ENCODE measurements at regions not wholly inside any gene's neighbourhood (a gene's known extent, or its start where the extent isn't known, plus 50 kb on each side); places are given as distances from the start of the nearest gene placed in this dataset.

DNA sequence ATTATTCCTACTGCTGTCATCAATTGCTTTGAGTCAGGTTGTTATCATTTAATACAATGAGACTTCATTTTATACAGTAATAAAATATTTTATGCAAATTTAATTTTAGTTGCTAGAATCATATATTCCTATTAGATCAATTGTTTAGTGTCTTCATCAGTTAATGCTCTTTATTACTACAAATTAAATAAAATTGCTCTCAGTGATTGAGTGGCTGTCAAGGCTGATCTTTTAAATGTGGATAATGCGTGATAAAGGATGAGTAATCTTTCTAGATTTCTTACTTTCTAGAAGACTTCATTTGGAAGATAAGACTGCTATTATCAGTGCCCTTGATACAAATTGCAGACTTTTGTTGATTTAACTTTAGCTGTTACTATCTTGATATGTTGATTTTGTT, 59.6 kb upstream of the CDH2 start:
- Histone ChIP-seq H3K36me3 (no peaks in the 10 kb centered on the region), H3K4me1 (no peaks in the 10 kb centered on the region), H3K27ac (no peak overlapping the region), H3K4me3 (no peak overlapping the region), H3K9me3 (no peaks in the 10 kb centered on the region), H3K27me3 (no peaks in the 10 kb centered on the region)
- intact Hi-C loops (cut with DNase I), result no loop called here
- DNase-seq (no peak), ATAC-seq (no peak)
- WGBS (ENCODE audit: insufficient coverage, low coverage, low lambda C conversion rate, missing lambda C conversion rate), result 86% methylated on average over 1 of the region's 1 CpG
- no peak for TF ChIP-seq POLR2A (IDR thresholded peaks at IDR 0.05)
- no peak for TF ChIP-seq CTCF (IDR thresholded peaks at IDR 0.05)

MicroRNAs encoded in the stretch of these regions (microRNA counts, 767-probe panel; counts per million panel counts)
- 237 counts per million for microRNA hsa-miR-302f

Small RNAs in the stretch of these regions (microRNA-seq; reads per million reads assigned to microRNA genes)
- gene MIR302F, result 0 reads per million in 2 donors

Small RNAs in the stretch of these regions (small RNA-seq; reads per million reads assigned to genes)
- gene AC023932.1, result 0 reads per million in 2 experiments
- gene AC105245.1, result 0 reads per million in 2 experiments
- 0 reads per million in 2 experiments for gene RNU6-408P
